Lower leg skin (tissue), 3 donors: ENCODE measurements at regions not wholly inside any gene's neighbourhood (a gene's known extent, or its start where the extent isn't known, plus 50 kb on each side); places are given as distances from the start of the nearest gene placed in this dataset.

Experiments
- POLR2A ChIP-seq, 2 donors: fragments of 450-650 bp; IDR thresholded peaks; one replicate each; pipeline ENCODE4 v1.6.1; 2016 to 2017; ENCODE audit warnings: antibody characterized with exemption in 2 of 2, mild to moderate bottlenecking in 1 of 2, moderate library complexity in 1 of 2
- TF ChIP-seq, protein P1 (sequence below), 3 donors: fragments of 450-650 bp; IDR thresholded peaks; one replicate each; pipeline ENCODE4 v1.5.1; 2016; ENCODE audit warnings: antibody characterized with exemption in 3 of 3, mild to moderate bottlenecking in 3 of 3, moderate library complexity in 2 of 3

DNA sequence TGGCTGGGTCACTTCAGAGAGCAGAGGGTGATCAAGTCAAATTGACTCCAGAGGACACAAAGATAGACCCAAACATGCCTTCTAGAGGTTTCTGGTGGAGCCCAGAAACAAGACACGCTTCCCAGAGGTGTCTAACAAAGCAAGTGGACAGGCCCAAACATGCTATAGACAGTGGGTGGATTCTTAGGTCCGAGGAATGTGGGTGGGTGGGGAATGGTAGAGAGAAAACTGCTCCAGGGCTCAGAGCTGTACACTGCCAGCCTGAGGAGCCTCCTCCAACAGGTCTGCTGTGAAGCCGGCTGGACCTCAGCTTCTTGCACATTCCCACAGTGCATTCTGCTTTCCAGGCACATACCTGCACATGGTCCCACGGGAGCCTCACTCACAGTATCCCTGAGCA, 116.8 kb upstream of the NECTIN1 start:
- TF ChIP-seq, protein P1, sequence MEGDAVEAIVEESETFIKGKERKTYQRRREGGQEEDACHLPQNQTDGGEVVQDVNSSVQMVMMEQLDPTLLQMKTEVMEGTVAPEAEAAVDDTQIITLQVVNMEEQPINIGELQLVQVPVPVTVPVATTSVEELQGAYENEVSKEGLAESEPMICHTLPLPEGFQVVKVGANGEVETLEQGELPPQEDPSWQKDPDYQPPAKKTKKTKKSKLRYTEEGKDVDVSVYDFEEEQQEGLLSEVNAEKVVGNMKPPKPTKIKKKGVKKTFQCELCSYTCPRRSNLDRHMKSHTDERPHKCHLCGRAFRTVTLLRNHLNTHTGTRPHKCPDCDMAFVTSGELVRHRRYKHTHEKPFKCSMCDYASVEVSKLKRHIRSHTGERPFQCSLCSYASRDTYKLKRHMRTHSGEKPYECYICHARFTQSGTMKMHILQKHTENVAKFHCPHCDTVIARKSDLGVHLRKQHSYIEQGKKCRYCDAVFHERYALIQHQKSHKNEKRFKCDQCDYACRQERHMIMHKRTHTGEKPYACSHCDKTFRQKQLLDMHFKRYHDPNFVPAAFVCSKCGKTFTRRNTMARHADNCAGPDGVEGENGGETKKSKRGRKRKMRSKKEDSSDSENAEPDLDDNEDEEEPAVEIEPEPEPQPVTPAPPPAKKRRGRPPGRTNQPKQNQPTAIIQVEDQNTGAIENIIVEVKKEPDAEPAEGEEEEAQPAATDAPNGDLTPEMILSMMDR (IDR thresholded peaks at IDR 0.05) = no peak
- no peak for TF ChIP-seq POLR2A (IDR thresholded peaks at IDR 0.05)
